ENCODE measurements at regions not wholly inside any gene's neighbourhood (a gene's known extent, or its start where the extent isn't known, plus 50 kb on each side); places are given as distances from the start of the nearest gene placed in this dataset.

DNA sequence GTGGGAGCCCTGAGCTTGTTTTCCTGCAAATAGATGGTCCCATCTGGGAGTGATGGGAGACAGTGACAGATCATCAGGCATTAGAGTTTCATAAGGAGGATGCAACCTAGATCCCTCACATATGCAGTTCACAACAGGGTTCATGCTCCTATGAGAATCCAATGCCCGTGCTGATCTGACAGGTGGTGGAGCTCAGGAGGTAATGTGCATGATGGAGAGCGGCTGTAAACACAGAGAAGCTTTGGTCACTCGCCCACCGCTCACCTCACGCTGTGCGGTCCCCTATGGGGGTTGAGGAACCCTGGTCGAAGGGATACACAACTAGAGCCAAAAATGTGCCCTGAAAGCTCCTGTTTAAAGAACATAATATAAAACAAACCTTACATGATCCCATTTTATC, 88.5 kb upstream of the CREB5 start:
- H3K27ac ChIP-seq = no peak overlapping the region
- H3K4me3 ChIP-seq = no peak overlapping the region
- no peaks in the 10 kb centered on the region for H3K4me1 ChIP-seq
- no peak for DNase-seq
- no peak for ATAC-seq
- TF ChIP-seq, protein P1, sequence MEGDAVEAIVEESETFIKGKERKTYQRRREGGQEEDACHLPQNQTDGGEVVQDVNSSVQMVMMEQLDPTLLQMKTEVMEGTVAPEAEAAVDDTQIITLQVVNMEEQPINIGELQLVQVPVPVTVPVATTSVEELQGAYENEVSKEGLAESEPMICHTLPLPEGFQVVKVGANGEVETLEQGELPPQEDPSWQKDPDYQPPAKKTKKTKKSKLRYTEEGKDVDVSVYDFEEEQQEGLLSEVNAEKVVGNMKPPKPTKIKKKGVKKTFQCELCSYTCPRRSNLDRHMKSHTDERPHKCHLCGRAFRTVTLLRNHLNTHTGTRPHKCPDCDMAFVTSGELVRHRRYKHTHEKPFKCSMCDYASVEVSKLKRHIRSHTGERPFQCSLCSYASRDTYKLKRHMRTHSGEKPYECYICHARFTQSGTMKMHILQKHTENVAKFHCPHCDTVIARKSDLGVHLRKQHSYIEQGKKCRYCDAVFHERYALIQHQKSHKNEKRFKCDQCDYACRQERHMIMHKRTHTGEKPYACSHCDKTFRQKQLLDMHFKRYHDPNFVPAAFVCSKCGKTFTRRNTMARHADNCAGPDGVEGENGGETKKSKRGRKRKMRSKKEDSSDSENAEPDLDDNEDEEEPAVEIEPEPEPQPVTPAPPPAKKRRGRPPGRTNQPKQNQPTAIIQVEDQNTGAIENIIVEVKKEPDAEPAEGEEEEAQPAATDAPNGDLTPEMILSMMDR (IDR thresholded peaks at IDR 0.05 in 4 of 5, conservative IDR thresholded peaks at IDR 0.05 in 1 of 5) = no peak
- TF ChIP-seq POLR2A (IDR thresholded peaks at IDR 0.05) = no peak
- no peaks in the 10 kb centered on the region for H3K36me3 ChIP-seq
- H3K27me3 ChIP-seq = no peaks in the 10 kb centered on the region
- in situ Hi-C loops (cut with MboI; ENCODE audit: low sequenced_read_pairs in 4 of 4) (no loop called here), intact Hi-C loops (cut with DNase I; ENCODE audit: low total_unique reads) (no loop called here)
- H3K9me3 ChIP-seq = no peaks in the 10 kb centered on the region

DNA sequence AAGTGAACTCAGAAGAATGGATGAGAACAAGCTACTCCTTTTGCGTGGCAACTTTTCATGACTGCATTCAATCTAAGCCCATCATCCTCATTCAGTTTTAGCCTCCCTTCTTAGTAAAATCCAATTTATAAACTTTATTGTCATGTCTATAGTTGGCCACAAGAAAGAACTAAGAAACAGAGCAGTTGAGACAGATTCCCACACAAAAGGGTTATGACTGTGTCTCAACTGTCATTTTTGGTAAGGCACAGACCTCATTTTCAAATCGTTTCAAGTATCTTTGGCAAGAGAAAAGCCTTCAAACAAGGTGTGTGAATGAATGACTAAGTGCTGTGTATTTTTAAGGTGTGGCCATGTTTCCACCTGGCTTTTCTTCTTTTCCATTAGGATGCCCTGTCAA, 84.2 kb upstream of the CREB5 start:
- H3K36me3 ChIP-seq = no peaks in the 10 kb centered on the region
- ATAC-seq (no peak), DNase-seq (no peak)
- H3K4me3 ChIP-seq = no peak overlapping the region
- in situ Hi-C loops (cut with MboI; ENCODE audit: low sequenced_read_pairs in 4 of 4) = no loop called here
- TF ChIP-seq, protein P1 (IDR thresholded peaks at IDR 0.05 in 4 of 5, conservative IDR thresholded peaks at IDR 0.05 in 1 of 5) = no peak
- no peak for TF ChIP-seq POLR2A (IDR thresholded peaks at IDR 0.05)
- H3K9me3 ChIP-seq = no peaks in the 10 kb centered on the region
- no peak overlapping the region for H3K27ac ChIP-seq
- no peaks in the 10 kb centered on the region for H3K4me1 ChIP-seq
- H3K27me3 ChIP-seq = no peaks in the 10 kb centered on the region
- intact Hi-C loops (cut with DNase I; ENCODE audit: low total_unique reads) = no loop called here

DNA sequence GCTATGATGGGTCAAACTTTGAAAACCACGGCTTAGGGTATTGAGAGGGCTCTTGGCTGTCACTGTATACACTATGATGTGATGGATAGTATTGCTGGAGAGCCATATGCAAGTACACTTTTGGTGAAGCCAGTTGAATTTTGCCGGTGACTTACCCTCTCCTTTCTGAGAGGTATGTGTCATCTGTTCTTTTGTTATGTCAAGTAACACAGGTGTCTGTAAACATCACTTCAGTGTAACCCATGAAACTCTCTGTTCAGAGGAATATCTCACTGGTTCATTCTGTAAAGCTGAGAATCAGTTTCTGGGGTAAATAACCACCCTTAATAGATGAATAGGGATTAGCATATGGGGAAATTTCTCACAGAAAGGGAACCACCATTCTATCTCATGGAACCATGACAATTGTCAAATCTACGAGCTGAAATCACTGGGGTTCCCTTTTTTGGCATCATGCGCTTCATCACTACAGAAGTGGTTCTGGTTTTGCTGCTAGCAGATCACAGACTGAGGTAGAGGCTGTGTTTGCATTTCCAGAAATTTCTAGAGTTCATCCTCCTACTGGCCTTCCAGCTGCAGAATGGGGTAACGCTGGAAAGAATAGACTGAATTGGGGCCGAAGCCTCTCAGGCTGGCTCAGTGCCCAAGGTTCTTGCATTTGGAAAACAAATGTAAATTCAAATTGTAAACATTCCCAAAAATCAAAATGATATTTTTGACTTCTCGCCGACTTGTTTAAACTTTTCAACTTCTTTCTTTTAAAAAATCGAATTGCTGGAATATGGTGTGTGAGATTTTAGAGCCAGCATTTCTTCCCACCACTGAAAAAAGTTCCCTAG, 83.3 kb upstream of the CREB5 start:
- no peak for DNase-seq
- in situ Hi-C loops (cut with MboI; ENCODE audit: low sequenced_read_pairs in 4 of 4) = no loop called here
- no peaks in the 10 kb centered on the region for H3K9me3 ChIP-seq
- H3K36me3 ChIP-seq = no peaks in the 10 kb centered on the region
- no peak overlapping the region for H3K27ac ChIP-seq
- no peak overlapping the region for H3K4me3 ChIP-seq
- no peaks in the 10 kb centered on the region for H3K4me1 ChIP-seq
- TF ChIP-seq, protein P1 (IDR thresholded peaks at IDR 0.05 in 4 of 5, conservative IDR thresholded peaks at IDR 0.05 in 1 of 5) = no peak
- TF ChIP-seq POLR2A (IDR thresholded peaks at IDR 0.05) = no peak
- H3K27me3 ChIP-seq = no peaks in the 10 kb centered on the region
- no peak for ATAC-seq
- intact Hi-C loops (cut with DNase I; ENCODE audit: low total_unique reads) = no loop called here

DNA sequence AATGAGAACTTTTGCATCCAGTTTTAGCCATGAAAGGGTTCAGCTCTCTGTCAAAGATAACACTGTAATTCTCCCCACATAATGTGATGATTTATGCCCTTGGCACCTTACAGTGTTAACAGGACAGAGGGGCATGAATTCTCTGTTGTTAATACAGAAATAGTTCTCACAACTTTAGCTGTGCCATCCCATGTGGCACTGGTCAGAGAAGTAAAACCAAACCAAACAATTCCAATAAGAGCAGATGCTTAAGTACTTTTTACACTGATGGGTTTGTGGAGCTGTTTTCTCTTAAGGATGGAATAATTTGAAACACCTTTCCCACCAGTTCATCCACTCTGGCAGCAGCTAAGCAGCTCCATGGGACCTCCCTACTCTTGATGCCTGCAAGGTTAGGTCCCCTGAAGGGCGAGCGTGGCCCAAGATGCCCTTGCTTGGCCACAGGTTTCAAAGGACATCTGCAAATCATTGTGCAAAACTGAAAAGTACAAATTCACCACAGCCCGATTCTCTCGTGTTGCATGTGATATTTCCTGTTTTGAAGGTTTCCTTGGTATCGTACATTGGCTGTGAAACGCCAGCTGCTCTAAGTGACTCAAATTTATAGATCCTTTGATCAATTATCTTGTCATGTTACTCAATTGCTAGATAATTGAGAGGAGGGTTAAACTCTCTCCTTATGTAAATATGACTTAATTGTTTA, 82.5 kb upstream of the CREB5 start:
- no peaks in the 10 kb centered on the region for H3K4me1 ChIP-seq

More for the DNA sequence above, 82.5 kb upstream of the CREB5 start:
- Histone ChIP-seq H3K36me3 (no peaks in the 10 kb centered on the region), H3K4me3 (no peak overlapping the region), H3K9me3 (no peaks in the 10 kb centered on the region), H3K27ac (no peak overlapping the region), H3K27me3 (no peaks in the 10 kb centered on the region)
- intact Hi-C loops (cut with DNase I; ENCODE audit: low total_unique reads) (no loop called here), in situ Hi-C loops (cut with MboI; ENCODE audit: low sequenced_read_pairs in 4 of 4) (no loop called here)
- no peak for DNase-seq
- no peak for ATAC-seq
- TF ChIP-seq POLR2A (IDR thresholded peaks at IDR 0.05) = no peak
- TF ChIP-seq, protein P1 (IDR thresholded peaks at IDR 0.05 in 4 of 5, conservative IDR thresholded peaks at IDR 0.05 in 1 of 5) = no peak
